22Rv1 (cell line): ENCODE measurements at regions not wholly inside any gene's neighbourhood (a gene's known extent, or its start where the extent isn't known, plus 50 kb on each side); places are given as distances from the start of the nearest gene placed in this dataset.

Experiments
- CTCF ChIP-seq: fragments of 450-650 bp; IDR thresholded peaks from 2 replicates; pipeline ENCODE4 v1.5.1; 2017; ENCODE audit warnings: mild to moderate bottlenecking
- ZFX ChIP-seq: fragments of 450-650 bp; IDR thresholded peaks from 2 replicates; pipeline ENCODE4 v1.6.1; 2017; ENCODE audit warnings: antibody characterized with exemption, borderline replicate concordance

GRCh38 chr17:73998249-73998648 is 205.2 kb upstream of the RPL38 start:
- TF ChIP-seq CTCF (no peak), ZFX (no peak)
